LNCAP (cell line): ENCODE measurements at regions not wholly inside any gene's neighbourhood (a gene's known extent, or its start where the extent isn't known, plus 50 kb on each side); places are given as distances from the start of the nearest gene placed in this dataset.

Source experiments
- TF ChIP-seq, protein P1 (sequence below): fragments of 450-650 bp; IDR thresholded peaks from 2 replicates; pipeline ENCODE4 v1.5.1; 2017; ENCODE audit warnings: mild to moderate bottlenecking

DNA sequence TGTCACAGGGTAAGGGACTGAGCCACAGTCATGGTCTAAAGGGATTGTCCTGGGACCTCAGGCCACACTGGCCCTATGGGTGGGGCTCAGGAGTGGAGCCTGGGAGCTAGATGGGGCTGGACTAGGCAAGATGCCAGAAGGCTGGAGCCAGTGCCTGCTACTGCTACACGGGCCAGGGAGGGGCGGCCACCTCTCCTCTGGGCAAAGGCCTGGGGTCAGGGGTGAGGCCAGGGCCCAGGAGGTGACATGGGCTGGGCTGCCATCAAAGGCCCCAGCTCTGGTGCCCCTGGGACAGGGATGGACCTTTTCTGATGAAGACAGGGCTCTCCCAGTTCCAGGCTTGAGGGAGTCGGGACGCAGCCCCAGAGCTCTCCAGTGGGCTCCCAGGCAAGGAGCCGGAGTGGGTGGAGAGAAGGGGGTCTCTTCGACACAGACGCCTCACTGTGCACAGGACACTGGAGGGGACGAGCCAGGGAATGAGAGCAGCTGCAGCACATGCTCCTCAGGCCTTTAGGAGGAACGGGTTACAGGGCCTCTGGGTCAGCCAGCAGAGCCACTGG lies 62.1 kb upstream of the IQSEC1 start:
- TF ChIP-seq, protein P1, sequence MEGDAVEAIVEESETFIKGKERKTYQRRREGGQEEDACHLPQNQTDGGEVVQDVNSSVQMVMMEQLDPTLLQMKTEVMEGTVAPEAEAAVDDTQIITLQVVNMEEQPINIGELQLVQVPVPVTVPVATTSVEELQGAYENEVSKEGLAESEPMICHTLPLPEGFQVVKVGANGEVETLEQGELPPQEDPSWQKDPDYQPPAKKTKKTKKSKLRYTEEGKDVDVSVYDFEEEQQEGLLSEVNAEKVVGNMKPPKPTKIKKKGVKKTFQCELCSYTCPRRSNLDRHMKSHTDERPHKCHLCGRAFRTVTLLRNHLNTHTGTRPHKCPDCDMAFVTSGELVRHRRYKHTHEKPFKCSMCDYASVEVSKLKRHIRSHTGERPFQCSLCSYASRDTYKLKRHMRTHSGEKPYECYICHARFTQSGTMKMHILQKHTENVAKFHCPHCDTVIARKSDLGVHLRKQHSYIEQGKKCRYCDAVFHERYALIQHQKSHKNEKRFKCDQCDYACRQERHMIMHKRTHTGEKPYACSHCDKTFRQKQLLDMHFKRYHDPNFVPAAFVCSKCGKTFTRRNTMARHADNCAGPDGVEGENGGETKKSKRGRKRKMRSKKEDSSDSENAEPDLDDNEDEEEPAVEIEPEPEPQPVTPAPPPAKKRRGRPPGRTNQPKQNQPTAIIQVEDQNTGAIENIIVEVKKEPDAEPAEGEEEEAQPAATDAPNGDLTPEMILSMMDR = no peak

DNA sequence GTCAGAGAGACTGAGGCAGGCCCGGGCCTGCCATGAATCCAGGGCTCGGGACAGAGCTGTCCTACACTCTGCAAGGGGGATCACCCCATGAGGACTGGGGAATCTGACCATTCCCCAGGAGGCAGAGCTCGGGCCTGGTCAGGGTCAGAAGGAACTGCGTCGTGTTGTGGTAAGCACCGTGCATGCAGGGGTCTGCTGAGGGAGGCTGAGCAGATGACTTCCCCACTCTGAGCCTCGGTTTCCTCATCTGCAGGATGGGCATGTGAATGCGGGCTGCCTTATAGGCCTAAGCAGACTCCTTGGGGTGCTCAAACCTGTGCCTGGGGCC lies 61.6 kb upstream of the IQSEC1 start:
- TF ChIP-seq, protein P1 = no peak

DNA sequence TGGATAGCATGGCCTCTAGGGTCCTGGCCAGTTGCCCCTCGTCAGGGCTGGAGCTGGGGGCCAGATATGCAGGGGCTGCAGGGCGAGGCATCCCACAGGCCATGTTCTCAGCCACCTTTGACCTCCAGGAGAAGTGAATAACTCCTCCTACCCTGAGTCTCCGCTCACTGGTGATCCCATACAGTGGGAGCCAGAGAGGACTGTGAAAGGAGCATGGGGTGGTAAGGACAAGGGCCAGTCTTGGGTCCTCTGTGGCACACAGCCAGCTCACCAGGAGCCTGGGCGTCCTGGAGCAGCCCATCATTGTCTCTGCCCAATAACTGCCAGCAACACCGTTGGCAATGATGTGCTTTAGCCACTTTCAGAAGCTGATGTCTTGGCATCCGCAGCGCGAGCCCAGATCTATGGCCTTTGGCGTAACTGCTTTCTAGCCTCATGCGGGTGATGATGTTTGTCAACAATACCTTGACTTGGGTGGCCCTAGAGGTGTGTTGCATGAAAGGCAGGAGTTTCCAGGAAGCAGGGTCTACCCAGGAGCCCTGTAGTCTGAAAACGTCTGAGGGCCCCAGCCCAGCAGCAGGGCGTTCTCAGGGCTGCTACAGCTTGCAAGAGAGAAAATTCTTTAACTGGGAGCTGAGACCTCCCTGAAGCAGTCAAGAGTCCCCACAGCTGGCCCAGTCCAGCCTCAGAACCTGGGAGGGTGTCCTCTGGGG lies 61.1 kb upstream of the IQSEC1 start:
- TF ChIP-seq, protein P1 = no peak

DNA sequence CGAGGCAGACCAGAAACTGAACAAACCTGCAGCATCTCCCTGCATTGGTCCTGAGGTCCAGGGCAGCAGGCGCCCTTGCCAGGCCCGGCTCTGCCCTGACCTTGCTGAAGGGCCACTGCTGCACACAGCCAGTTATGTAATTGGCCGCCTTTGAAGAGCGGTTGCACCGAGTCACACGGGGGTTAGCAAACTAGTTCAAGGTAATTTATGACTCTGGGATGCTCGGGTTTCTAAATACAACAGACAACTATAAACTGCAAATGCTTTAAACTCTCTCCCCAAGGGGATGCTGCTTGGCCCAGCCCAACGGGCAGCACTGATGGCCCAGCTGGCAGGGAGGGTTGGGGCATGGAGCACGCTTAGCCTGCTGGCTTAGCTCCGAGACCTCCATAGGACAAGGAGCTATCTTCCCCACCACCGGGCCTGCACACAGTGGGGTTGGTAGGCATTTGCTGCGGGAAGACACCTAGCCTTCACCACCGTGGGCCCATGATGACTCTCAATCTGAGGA lies 60.3 kb upstream of the IQSEC1 start:
- TF ChIP-seq, protein P1 = no peak

DNA sequence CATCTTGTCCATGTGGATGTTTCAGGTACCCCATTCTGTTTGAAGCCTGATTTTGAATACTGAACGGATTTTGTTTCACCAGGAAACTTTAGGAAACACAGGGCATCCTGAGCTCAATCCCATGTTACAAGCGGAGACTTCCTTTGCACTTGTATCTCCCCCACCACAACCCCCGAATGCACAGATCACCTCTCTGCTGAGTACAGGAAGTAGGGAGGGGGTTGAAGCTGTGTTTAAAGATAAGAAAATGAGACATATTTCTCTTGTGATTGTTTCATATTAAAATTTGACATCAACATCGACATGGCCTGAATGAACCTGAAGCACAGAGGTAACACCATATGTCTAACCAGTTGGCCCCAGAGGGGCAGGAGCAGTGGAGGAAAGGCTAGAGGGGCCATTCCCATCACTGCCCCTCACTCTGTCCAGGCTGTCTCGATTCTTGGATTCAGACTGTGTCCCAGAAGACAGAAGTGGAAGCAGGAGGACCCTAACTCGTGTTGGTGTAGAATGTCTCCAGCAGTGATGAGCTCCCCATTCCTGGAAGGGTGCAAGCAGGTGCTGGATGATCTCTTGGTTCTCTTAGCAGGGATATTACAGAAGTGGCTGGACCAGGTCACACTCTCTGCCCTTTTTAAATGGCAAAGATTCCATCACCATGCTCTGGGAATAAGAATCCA lies 59.6 kb upstream of the IQSEC1 start:
- TF ChIP-seq, protein P1 = no peak

DNA sequence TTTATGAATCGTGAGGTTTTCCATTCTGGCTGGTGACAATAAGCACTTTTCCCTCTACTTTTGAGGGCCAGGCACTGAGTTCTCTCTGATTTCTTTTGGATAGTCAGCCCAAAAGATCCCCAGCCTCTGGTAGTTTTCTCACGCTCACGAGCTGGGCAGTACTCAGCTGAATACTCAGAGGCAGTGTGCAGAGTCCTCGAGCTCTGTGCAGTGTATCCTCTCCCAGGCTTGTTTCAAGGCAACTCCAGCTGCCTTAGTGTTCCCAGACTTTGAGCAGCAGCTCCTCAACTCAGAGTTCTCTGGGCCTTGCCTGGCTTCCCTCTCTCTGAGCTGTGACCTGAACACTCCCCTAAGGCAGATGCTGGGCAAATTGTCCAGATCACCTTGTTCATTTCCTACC lies 59.1 kb upstream of the IQSEC1 start:
- TF ChIP-seq, protein P1 = no peak

DNA sequence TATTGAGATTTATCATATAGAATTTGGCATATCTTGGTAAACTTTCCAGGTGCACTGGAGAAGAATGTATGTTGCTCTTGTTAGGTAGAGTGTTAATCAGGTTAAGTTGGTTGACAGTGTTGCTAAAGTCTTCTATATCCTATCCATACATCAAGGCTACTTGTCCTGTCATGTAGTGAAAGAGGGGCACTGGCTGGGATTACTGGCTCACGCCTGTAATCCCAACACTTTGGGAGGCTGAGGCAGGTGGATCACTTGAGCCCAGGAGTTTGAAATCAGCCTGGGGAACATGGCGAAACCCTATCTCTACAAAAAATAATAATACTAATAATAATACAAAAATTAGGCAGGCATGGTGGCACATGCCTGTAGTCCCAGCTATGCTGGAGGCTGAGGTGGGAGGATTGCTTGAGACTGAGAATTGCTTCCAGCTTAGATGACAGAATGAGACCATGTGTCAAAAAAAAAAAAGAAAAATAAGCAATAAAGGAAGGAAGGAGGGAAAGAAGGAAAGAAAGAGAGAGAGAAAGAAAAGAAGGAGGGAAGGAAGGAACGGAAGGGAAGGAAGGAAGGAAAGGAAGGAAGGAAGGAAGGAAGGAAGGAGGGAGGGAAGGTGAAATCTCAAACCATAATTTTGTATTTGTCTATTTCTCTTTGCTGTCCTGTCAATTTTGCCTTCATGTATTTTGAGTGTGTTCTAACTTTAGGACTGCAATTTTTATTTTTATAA lies 57.4 kb upstream of the IQSEC1 start:
- TF ChIP-seq, protein P1 = no peak
